Activated T-helper 2 cell treated with anti-CD3 and anti-CD28 coated beads, Interferon-gamma antibody, Interleukin-2, Interleukin-4, amounts not matched to agents 10 μg/mL and 5 μg/mL and 100 μg/mL, durations not matched to agents 14 hours and 24 hours and 36 hours (primary cell): ENCODE measurements at regions not wholly inside any gene's neighbourhood (a gene's known extent, or its start where the extent isn't known, plus 50 kb on each side); places are given as distances from the start of the nearest gene placed in this dataset.

Experiments used
- DNase-seq: peaks from one replicate; pipeline ENCODE4 v3.0.0; 2021; ENCODE audit warnings: low spot score
- H3K27ac Mint-ChIP-seq: one replicate; pipeline ENCODE4 v1.8.0; 2021; ENCODE audit warnings: mixed read lengths
- H3K27me3 Mint-ChIP-seq: one replicate; pipeline ENCODE4 v1.8.0; 2021; ENCODE audit warnings: low read depth, mixed read lengths
- H3K36me3 Mint-ChIP-seq: one replicate; pipeline ENCODE4 v1.8.0; 2021; ENCODE audit warnings: low read depth, mixed read lengths
- H3K4me1 Mint-ChIP-seq: one replicate; pipeline ENCODE4 v1.8.0; 2021; ENCODE audit warnings: low read depth, mixed read lengths
- H3K4me3 Mint-ChIP-seq: one replicate; pipeline ENCODE4 v1.8.0; 2021; ENCODE audit warnings: low read depth, mild to moderate bottlenecking, moderate library complexity, mixed read lengths
- H3K9me3 Mint-ChIP-seq: one replicate; pipeline ENCODE4 v1.8.0; 2021; ENCODE audit warnings: mixed read lengths
- intact Hi-C: fragments of 100-400 bp; cut with micrococcal nuclease; formaldehyde crosslinking; loops from one replicate; pipeline ENCODE4 v1.15.1; 2023

DNA sequence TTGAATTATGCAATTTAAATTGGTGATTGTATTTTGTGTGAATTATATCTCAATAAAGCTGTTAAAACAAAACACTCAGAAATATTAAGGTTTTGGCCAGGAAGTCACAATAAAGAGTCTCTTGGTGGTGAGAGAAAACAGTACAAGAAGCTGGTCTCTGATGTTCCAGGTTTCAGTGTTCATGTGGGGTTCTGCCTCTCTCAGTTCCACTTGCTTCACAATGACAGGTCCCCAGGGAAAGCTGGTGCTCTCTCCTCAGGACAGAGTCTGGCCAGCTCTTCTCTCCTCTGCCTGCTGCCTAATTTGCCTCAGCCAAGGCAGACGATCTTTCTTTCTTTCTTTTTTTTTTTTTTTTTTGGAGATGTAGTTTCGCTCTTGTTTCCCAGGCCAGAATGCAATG, 342.9 kb upstream of the PLXNA2 start:
- Mint-ChIP-seq H3K27ac (no peak overlapping the region), H3K27me3 (peaks cover 2% of the 10 kb centered on the region), H3K4me1 (no peaks in the 10 kb centered on the region), H3K9me3 (no peaks in the 10 kb centered on the region), H3K4me3 (no peak overlapping the region), H3K36me3 (no peaks in the 10 kb centered on the region)
- DNase-seq, result no peak
- intact Hi-C loops, result no loop called here

GRCh38 chr1:208593306-208594006, 349.3 kb upstream of the PLXNA2 start:
- H3K4me3 Mint-ChIP-seq, result no peak overlapping the region
- no peaks in the 10 kb centered on the region for H3K9me3 Mint-ChIP-seq
- no peak for DNase-seq
- intact Hi-C loops, result no loop called here
- H3K27me3 Mint-ChIP-seq, result no peaks in the 10 kb centered on the region
- no peaks in the 10 kb centered on the region for H3K4me1 Mint-ChIP-seq
- H3K27ac Mint-ChIP-seq, result no peak overlapping the region
- no peaks in the 10 kb centered on the region for H3K36me3 Mint-ChIP-seq

GRCh38 chr1:208595236-208595635, 351.1 kb upstream of the PLXNA2 start:
- Mint-ChIP-seq H3K4me1 (no peaks in the 10 kb centered on the region), H3K27ac (no peak overlapping the region), H3K4me3 (no peak overlapping the region), H3K36me3 (no peaks in the 10 kb centered on the region), H3K9me3 (no peaks in the 10 kb centered on the region), H3K27me3 (no peaks in the 10 kb centered on the region)
- no peak for DNase-seq
- intact Hi-C loops, result no loop called here

DNA sequence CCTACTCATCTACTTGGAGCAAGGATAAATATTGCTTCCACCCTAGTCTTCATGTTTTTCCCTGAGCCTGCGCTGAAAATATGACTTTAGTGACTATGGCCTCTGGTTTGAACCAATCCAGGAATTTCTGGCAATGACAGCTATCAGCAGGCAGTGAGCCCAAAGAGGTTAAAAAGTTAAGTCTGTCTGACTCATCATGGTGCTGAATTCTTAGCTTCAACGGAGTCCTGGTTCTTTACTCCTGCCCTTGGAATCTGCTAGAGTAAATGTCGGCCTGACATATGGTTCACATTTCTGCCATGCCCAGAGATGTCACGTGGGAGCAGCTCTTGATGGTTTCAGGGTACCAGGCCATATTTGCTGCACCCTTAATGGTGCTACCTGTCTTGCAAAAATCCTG, 351.6 kb upstream of the PLXNA2 start:
- Mint-ChIP-seq H3K4me1 (no peaks in the 10 kb centered on the region), H3K36me3 (no peaks in the 10 kb centered on the region), H3K27ac (no peak overlapping the region), H3K4me3 (no peak overlapping the region), H3K27me3 (no peaks in the 10 kb centered on the region), H3K9me3 (no peaks in the 10 kb centered on the region)
- intact Hi-C loops, result no loop called here
- DNase-seq, result no peak

GRCh38 chr1:208597571-208597970, 353.4 kb upstream of the PLXNA2 start:
- no peaks in the 10 kb centered on the region for H3K9me3 Mint-ChIP-seq
- no peak overlapping the region for H3K4me3 Mint-ChIP-seq
- no peak for DNase-seq
- no peaks in the 10 kb centered on the region for H3K4me1 Mint-ChIP-seq
- no peaks in the 10 kb centered on the region for H3K36me3 Mint-ChIP-seq
- no peak overlapping the region for H3K27ac Mint-ChIP-seq
- intact Hi-C loops, result no loop called here
- no peaks in the 10 kb centered on the region for H3K27me3 Mint-ChIP-seq

DNA sequence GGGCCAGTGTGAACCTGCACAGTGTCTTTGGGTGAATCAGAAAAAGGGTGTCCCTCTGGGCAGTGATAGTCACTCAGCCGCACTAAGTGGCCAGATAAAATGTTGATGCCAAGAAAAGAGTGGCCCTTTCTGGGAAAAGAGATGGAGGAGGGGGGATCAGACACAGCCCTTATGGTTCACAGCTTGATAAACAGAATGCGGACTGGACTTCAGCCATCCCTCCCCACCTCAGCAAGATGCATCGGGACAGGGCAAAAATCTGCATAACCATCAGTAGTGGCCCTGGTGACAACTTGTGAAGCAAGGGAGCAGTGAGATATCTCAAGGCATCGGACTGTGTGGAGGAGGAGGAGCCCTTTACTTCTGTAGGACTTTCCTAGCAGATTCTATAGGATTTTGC, 353.8 kb upstream of the PLXNA2 start:
- intact Hi-C loops, result no loop called here
- no peaks in the 10 kb centered on the region for H3K27me3 Mint-ChIP-seq
- DNase-seq, result no peak
- no peaks in the 10 kb centered on the region for H3K36me3 Mint-ChIP-seq
- H3K4me1 Mint-ChIP-seq, result peaks cover under 1% of the 10 kb centered on the region
- H3K27ac Mint-ChIP-seq, result no peak overlapping the region
- H3K9me3 Mint-ChIP-seq, result no peaks in the 10 kb centered on the region
- no peak overlapping the region for H3K4me3 Mint-ChIP-seq

DNA sequence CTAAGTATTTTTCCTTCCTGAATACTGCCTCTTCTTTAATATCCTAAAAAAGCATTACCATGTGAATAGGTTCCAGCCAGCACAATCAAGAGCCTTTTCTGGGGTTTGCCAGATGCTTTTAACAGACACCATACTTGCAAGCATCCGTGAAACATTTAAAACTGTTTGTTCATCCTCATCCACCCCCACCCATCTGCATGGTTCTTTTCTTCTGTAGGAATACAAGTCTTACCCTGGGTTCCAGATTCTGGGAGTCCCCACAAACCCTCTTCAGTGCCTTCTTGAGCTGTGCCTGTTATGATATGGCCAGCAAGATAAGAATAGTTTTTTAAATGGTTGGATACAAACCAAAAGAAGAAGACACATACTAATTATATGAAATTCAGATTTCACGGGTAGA, 354.9 kb upstream of the PLXNA2 start:
- Mint-ChIP-seq H3K27me3 (no peaks in the 10 kb centered on the region), H3K4me1 (peaks cover 3% of the 10 kb centered on the region), H3K4me3 (no peak overlapping the region), H3K9me3 (no peaks in the 10 kb centered on the region), H3K27ac (no peak overlapping the region), H3K36me3 (no peaks in the 10 kb centered on the region)
- no peak for DNase-seq
- intact Hi-C loops, result no loop called here

- H3K9me3 Mint-ChIP-seq, result no peaks in the 10 kb centered on the region
- no peaks in the 10 kb centered on the region for H3K36me3 Mint-ChIP-seq
- peaks cover 12% of the 10 kb centered on the region for H3K4me1 Mint-ChIP-seq
- H3K27me3 Mint-ChIP-seq, result no peaks in the 10 kb centered on the region
- no peak overlapping the region for H3K4me3 Mint-ChIP-seq
- no peak overlapping the region for H3K27ac Mint-ChIP-seq
- DNase-seq, result no peak
- intact Hi-C loops, result no loop called here
Measured at GRCh38 chr1:208600456-208601190, 356.4 kb upstream of the PLXNA2 start.

- intact Hi-C loops, result no loop called here
- no peak for DNase-seq
- H3K9me3 Mint-ChIP-seq, result no peaks in the 10 kb centered on the region
- H3K27ac Mint-ChIP-seq, result no peak overlapping the region
- no peaks in the 10 kb centered on the region for H3K27me3 Mint-ChIP-seq
- H3K36me3 Mint-ChIP-seq, result no peaks in the 10 kb centered on the region
- H3K4me3 Mint-ChIP-seq, result no peak overlapping the region
- peaks cover 12% of the 10 kb centered on the region for H3K4me1 Mint-ChIP-seq
Measured at GRCh38 chr1:208601561-208601960, 357.4 kb upstream of the PLXNA2 start.

DNA sequence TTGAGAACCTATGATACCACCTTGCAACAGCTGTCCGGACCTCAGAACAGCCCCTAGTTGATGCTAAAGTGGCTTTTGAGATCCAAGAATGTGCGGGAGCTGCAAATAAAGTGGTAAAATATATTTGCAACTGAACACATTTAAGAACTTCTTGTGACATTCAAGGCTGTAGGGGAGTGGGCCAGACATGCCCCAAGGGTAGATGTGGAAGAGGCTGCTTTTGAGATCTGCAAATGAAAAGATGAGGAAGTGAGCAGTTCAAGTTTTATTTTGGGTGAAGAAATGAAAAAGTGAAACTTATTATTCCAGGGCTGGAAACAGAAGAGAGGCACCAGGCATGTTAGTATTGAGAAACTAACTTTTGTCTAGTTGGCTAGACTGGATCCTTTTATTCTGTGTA, 359.5 kb upstream of the PLXNA2 start:
- H3K9me3 Mint-ChIP-seq, result no peaks in the 10 kb centered on the region
- H3K27me3 Mint-ChIP-seq, result no peaks in the 10 kb centered on the region
- peaks cover 12% of the 10 kb centered on the region for H3K4me1 Mint-ChIP-seq
- intact Hi-C loops, result no loop called here
- no peak overlapping the region for H3K27ac Mint-ChIP-seq
- no peak for DNase-seq
- H3K4me3 Mint-ChIP-seq, result no peak overlapping the region
- no peaks in the 10 kb centered on the region for H3K36me3 Mint-ChIP-seq

- no peak overlapping the region for H3K4me3 Mint-ChIP-seq
- intact Hi-C loops, result no loop called here
- DNase-seq, result no peak
- no peaks in the 10 kb centered on the region for H3K36me3 Mint-ChIP-seq
- H3K27me3 Mint-ChIP-seq, result no peaks in the 10 kb centered on the region
- H3K4me1 Mint-ChIP-seq, result peaks cover 12% of the 10 kb centered on the region
- peak overlapping the region; percentile 20 for H3K27ac Mint-ChIP-seq
- no peaks in the 10 kb centered on the region for H3K9me3 Mint-ChIP-seq
Measured at GRCh38 chr1:208604295-208604694, 360.1 kb upstream of the PLXNA2 start.

GRCh38 chr1:208606959-208607358, 362.8 kb upstream of the PLXNA2 start:
- no peaks in the 10 kb centered on the region for H3K9me3 Mint-ChIP-seq
- intact Hi-C loops, result no loop called here

DNA sequence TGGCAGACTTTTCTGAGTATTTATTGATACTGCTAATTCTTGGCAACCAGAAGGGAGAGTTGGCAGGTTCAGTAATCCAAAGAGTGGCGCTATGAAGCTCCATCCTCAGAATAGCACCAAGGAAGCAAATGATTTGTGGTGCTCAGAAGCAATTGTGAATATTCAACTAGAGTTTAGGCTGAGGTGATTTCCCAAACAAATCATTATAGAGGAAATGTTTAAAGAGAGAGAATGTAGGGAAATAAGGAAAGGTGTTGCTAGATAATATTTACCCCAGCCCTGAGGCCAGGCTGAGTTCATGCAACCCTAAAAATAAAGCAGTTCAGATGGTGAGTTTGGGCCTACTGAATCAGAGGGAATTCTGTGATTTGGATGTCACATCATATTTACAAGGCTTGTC, 363.4 kb upstream of the PLXNA2 start:
- Mint-ChIP-seq H3K27me3 (no peaks in the 10 kb centered on the region), H3K36me3 (no peaks in the 10 kb centered on the region), H3K27ac (no peak overlapping the region), H3K4me1 (peaks cover 12% of the 10 kb centered on the region), H3K9me3 (no peaks in the 10 kb centered on the region), H3K4me3 (no peak overlapping the region)
- DNase-seq, result no peak
- intact Hi-C loops, result no loop called here

More at GRCh38 chr1:208606959-208607358, 362.8 kb upstream of the PLXNA2 start:
- Mint-ChIP-seq H3K4me1 (peaks cover 12% of the 10 kb centered on the region), H3K27ac (no peak overlapping the region), H3K4me3 (no peak overlapping the region), H3K27me3 (no peaks in the 10 kb centered on the region), H3K36me3 (no peaks in the 10 kb centered on the region)
- no peak for DNase-seq
